Neural progenitor cell (in vitro differentiated cells): ENCODE measurements at regions not wholly inside any gene's neighbourhood (a gene's known extent, or its start where the extent isn't known, plus 50 kb on each side); places are given as distances from the start of the nearest gene placed in this dataset.

Source experiments
- CTCF ChIP-seq: fragments of 200-600 bp; sonication (generic); IDR thresholded peaks from 2 replicates; pipeline ENCODE4 v1.5.1; 2017; ENCODE audit warnings: antibody characterized with exemption, mild to moderate bottlenecking
- EZH2 ChIP-seq: fragments of 200-600 bp; sonication (generic); IDR thresholded peaks from 2 replicates; pipeline ENCODE4 v1.6.1; 2017; ENCODE audit warnings: antibody characterized with exemption, mild to moderate bottlenecking, moderate library complexity
- EZH2phosphoT487 ChIP-seq: fragments of 200-600 bp; sonication (generic); IDR thresholded peaks from 2 replicates; pipeline ENCODE4 v1.6.1; 2017; ENCODE audit warnings: antibody characterized with exemption

- TF ChIP-seq CTCF (no peak), EZH2phosphoT487 (no peak), EZH2 (no peak)
Observed at GRCh38 chr1:59125676-59126320, 171.1 kb upstream of the FGGY start.
